ENCODE measurements at regions not wholly inside any gene's neighbourhood (a gene's known extent, or its start where the extent isn't known, plus 50 kb on each side); places are given as distances from the start of the nearest gene placed in this dataset.
"Not testable (repeated sequence)": the region's sequence is repeated elsewhere in the genome, so short reads cannot be mapped to it uniquely, and the experiment has no call there.

DNA sequence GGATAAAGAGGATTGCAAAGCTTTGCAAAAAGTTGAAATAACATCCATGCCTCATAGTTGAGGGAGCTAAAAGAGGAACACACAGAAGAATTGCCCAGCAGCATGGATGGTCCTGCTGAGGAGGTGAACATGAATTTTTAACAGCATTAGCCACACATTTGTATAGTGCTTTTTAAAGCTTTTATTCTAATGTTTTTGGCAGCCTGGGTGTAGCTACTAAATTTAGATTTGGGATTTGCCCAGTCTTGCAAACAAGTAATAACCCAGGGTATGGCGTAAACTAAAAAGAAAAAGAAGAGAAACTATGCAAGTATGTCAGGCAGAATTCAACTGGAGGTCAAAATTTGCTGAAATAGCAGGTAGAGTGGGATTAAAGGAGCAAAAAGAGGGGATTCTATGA lies 75.1 kb upstream of the PTPRK start:
- no peak for DNase-seq (ENCODE audit: low spot score)

DNA sequence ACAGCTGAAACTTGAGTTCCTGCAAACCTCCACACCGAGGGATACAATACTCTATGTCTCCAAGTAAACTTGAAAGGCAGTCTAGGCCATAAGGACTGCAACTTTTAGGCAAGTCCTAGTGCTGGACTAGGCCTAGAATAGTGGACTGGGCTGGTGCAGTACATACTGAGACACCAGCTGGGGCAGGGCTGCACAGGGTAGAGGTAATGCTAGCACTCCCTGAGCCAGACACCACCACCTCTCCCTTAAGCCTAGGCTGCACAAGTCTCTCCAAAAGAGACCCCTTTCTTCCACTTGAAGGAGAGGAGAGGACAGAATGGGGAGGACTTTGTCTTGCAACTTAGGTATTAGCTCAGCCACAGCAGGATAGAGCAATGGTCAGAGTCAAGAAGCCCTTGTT lies 65.7 kb upstream of the PTPRK start:
- DNase-seq (ENCODE audit: low spot score): no peak

DNA sequence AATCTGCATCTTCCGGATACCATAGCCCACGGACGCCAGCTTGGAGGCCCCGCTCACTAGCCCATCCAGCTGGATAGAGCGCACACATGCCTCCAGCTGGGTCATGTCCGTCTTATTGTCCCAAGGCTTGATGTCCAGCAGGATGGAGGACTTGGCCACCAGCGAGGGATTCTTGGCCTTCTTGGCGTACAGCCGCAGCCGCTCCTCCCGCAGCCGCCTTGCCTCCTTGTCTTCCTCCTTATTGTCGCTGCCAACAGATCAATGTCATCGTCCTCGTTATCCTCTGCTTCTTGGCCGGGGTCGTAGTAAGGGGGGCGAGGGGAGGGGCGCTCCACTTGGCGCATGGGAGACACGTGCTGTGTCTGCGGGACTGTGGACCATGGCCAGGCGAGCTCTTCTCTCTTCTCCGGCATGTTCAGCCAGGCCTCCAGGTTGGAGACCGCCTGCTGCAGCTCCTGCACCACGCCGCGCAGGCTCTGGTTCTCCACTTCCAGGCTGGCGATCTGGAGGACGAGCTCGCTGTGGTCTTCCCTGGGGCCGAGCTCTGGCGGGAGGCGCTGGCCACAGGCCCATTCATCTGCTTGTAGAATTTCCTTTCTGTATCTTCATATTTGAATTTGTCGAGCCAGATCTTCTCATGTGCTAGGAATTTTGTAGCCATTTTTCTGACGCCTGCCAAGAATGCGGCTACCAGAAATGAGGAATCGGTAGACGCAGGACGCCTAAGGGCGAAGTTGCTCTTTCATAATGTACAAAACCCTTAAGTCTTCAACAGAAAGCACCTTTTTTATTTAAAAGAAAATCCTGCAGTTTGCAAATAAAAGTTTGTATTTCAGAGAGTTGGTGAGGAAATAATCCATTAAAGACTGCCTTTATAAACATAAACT lies 60.1 kb upstream of the PTPRK start:
- no peak for DNase-seq (ENCODE audit: low spot score)

DNA sequence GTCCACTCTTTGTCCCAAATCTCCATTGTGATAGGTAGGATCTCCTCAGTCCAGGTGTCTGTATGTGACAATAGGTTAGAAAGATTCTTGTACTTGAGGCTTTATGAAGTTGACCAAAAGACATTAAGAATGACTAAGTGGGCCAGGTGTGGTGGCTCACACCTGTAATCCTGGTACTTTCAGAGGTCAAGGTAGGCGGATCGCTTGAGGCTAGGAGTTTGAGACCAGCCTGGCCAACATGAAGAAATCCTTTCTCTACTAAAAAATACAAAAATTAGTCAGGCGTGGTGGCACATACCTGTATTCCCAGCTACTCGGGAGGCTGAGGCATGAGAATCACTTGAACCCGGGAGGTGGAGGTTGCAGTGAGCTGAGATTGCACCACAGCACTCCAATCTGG lies 54.9 kb upstream of the PTPRK start:
- DNase-seq (ENCODE audit: low spot score): not testable (repeated sequence)

DNA sequence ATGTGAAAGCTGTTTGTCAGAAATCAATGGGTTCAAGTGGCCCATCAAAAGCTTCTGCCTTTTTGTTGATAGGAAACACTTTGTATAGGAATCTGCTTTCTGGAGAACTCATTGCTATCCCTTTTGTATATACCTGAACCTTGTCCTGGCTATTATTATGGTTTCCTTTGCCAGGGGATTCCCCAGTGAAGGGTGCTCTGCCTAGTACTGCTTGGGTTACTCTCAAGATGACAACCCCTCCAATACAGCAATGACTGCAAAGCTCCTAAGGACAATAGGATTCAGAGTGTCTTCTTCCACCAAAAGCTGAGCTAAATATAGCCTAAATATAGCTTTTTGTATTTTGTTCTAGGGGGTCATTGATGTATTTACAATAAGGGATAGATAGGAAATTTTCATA lies 54.0 kb upstream of the PTPRK start:
- no peak for DNase-seq (ENCODE audit: low spot score)

DNA sequence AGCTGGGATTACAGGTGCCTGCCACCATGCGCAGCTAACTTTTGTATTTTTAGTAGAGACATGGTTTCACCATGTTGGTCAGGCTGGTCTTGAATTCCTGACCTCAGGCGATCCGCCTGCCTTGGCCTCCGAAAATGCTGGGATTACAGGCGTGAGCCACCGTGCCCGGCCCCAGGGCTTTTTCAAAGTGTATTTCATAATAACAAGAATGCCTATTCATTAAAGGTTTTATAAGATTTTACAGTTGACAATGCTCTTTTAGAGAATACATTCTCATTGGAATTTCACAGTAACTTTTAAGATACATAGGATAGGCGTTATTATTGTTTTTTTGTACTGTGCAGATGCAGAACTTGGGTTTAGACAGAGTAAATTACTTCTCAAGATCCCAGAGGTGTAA lies 52.6 kb upstream of the PTPRK start:
- no peak for DNase-seq (ENCODE audit: low spot score)

DNA sequence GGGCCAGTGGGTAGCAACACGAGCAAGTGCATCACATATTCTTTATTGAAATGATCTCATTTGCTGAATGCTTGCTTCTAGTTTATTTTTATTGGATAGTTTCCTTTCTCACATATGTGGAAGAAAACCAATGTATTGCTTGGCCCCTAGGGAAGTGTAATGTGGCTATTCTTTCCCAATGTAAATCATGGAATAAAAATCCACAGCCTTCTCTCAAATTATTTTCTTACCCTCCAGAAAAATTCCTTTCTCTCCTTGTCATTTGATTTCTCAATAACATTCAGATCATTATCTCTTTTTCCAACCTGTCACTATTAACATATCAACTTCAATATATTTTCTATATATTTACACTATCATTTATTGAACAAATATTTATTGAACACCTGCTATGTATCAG lies 51.9 kb upstream of the PTPRK start:
- DNase-seq (ENCODE audit: low spot score): no peak

DNA sequence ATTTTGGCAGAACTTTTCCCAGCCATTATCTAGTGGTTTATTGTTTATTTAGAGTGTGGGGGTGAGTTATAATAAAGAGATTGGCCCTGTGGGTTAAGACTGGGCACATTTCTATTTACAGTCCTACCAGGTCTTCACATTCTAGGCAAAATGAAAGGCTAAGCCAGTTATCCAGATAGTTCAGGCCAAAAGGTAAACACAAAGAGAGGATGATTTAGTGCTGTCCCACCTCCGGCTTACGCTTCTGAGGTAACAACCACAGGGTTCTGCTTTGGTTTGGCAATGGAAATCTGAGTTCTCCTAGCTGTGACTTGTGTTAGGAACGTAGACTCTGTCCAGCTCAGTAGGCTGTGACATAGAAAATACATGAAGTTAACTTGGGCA lies 50.3 kb upstream of the PTPRK start:
- no peak for DNase-seq (ENCODE audit: low spot score)

DNA sequence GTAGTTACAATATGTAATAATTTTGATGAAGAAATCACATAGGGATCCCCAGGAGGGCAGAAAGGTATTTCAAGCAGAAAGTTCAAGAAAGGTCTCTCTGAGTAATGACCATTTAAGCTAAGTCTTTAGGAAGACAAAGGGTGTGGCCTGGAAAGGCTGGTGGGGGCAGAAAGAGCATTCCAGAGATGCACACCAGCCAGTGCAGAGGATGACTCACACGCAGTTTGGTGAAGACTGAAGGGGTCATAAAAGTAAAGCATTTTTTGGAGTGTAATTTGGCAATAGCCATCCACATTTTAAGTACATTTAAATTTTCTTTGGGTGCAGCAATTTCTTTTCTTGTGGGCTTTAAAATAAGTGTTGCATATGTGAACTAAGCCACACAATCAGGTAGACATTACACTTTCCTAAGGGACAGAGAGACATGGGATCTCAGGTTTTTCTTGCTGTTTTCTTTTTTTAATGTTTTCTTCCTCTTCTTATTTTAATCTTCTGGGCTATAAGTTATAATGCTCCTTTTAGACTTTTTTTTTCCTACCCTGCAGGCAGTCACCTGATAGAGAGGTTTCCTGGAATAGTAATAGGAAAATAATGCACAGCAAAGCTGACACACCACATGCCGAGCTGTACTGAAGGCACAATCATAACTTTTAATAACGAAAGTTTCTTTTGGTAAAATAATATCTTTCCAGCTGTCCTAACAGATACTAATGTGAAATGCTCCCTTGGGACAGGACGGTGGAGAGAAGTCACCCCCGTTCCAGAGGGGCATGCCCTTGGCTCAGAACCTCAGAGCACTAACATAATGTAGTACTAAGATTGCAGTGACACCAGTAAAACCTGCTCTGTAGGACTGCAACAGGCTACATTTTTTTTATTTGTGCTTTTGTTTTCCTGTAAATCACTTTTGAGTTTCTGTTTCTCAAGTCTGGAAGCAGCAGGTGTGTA lies 49.6 kb upstream of the PTPRK start:
- peak; percentile 89 for DNase-seq (ENCODE audit: low spot score)
